NCI-H748 treated with DMSO at 0.1 percent for 48 hours (cell line): ENCODE measurements at regions not wholly inside any gene's neighbourhood (a gene's known extent, or its start where the extent isn't known, plus 50 kb on each side); places are given as distances from the start of the nearest gene placed in this dataset.
"Not testable (repeated sequence)": the region's sequence is repeated elsewhere in the genome, so short reads cannot be mapped to it uniquely, and the experiment has no call there.

Experiments used
- DNase-seq: peaks from one replicate; lab custom pipeline; 2025; lab: John Stamatoyannopoulos, UW

- DNase-seq: peak; percentile 58
Observed at GRCh38 chr4:138393886-138394610, 151.9 kb upstream of the SLC7A11 start.

GRCh38 chr4:138392751-138393308 lies 150.7 kb upstream of the SLC7A11 start:
- no peak for DNase-seq

- DNase-seq: no peak
Observed at GRCh38 chr4:138389976-138390685, 148.0 kb upstream of the SLC7A11 start.

GRCh38 chr4:138374947-138375346 lies 132.8 kb upstream of the SLC7A11 start:
- DNase-seq: no peak

GRCh38 chr4:138367942-138368341 lies 125.8 kb upstream of the SLC7A11 start:
- no peak for DNase-seq

GRCh38 chr4:138352446-138352845 lies 110.3 kb upstream of the SLC7A11 start:
- DNase-seq: not testable (repeated sequence)

GRCh38 chr4:138348055-138348454 lies 105.9 kb upstream of the SLC7A11 start:
- DNase-seq: no peak

GRCh38 chr4:138347561-138347960 lies 105.4 kb upstream of the SLC7A11 start:
- no peak for DNase-seq

- no peak for DNase-seq
Observed at GRCh38 chr4:138344851-138345250, 102.7 kb upstream of the SLC7A11 start.

GRCh38 chr4:138344054-138344453 lies 101.9 kb upstream of the SLC7A11 start:
- no peak for DNase-seq

- DNase-seq: no peak
Observed at GRCh38 chr4:138341739-138342415, 99.7 kb upstream of the SLC7A11 start.

- no peak for DNase-seq
Observed at GRCh38 chr4:138338840-138339239, 96.7 kb upstream of the SLC7A11 start.

GRCh38 chr4:138338222-138338621 lies 96.1 kb upstream of the SLC7A11 start:
- not testable (repeated sequence) for DNase-seq

- no peak for DNase-seq
Observed at GRCh38 chr4:138334346-138335016, 92.3 kb upstream of the SLC7A11 start.

- DNase-seq: not testable (repeated sequence)
Observed at GRCh38 chr4:138332415-138332814, 90.3 kb upstream of the SLC7A11 start.

- no peak for DNase-seq
Observed at GRCh38 chr4:138330531-138330930, 88.4 kb upstream of the SLC7A11 start.

GRCh38 chr4:138329506-138330070 lies 87.4 kb upstream of the SLC7A11 start:
- no peak for DNase-seq

GRCh38 chr4:138327338-138327737 lies 85.2 kb upstream of the SLC7A11 start:
- DNase-seq: no peak

GRCh38 chr4:138320831-138321230 lies 78.7 kb upstream of the SLC7A11 start:
- no peak for DNase-seq

GRCh38 chr4:138320030-138320429 lies 77.9 kb upstream of the SLC7A11 start:
- DNase-seq: no peak

- DNase-seq: no peak
Observed at GRCh38 chr4:138317175-138317748, 75.1 kb upstream of the SLC7A11 start.
